ENCODE measurements at regions not wholly inside any gene's neighbourhood (a gene's known extent, or its start where the extent isn't known, plus 50 kb on each side); places are given as distances from the start of the nearest gene placed in this dataset.
A peak's percentile ranks its signal among the peaks of the same experiment; 100 is the strongest.

DNA sequence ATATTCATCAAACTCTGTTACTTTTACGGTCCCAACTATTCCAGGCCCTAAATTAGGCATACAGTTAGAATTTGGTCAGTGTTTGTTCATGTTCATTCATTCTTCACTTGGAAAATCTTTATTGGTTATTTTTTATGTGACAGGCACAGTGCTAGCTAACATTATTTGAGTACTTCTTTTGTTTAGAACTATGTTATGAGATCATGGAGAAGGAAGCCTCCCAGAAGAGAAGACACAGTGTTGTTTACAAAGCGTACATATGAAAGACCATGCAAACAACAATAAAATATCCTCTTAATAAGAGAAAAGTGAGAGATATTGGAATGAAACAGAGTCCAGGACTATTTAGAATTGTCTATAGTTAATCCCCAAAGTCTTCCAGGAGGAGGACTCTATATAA is 399.2 kb downstream of the LRIG3 start:
- no peak for DNase-seq (ENCODE audit: extremely low spot score)
- Histone ChIP-seq H3K4me1 (ENCODE audit: insufficient read depth) (no peaks in the 10 kb centered on the region), H3K36me3 (ENCODE audit: insufficient read depth) (no peaks in the 10 kb centered on the region), H3K27ac (ENCODE audit: low read depth) (no peak overlapping the region), H3K4me3 (ENCODE audit: low read depth, low read length) (no peak overlapping the region)
- WGBS: 93% methylated on average over 2 of the region's 2 CpGs

DNA sequence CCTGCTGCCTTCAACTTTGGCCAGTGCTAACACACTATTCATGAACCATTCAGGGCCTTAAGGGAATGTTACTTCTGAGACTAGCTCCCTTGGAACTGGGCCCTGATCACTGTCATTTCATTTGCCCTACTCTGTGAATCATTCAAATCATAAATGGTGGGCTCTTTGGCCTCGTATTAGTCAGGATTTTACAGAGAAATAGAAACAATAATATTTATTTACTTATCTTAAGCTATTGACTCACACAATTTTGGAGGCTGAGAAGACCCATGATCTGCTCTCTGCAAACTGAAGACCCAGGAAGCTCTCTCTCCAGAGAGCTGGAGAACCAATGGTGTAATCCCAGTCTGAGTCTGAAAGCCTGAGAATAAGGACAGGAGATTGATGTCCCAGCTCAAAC is 398.5 kb downstream of the LRIG3 start:
- H3K4me3 ChIP-seq (ENCODE audit: low read depth, low read length): no peak overlapping the region
- no peaks in the 10 kb centered on the region for H3K36me3 ChIP-seq (ENCODE audit: insufficient read depth)
- no peak overlapping the region for H3K27ac ChIP-seq (ENCODE audit: low read depth)
- H3K4me1 ChIP-seq (ENCODE audit: insufficient read depth): no peaks in the 10 kb centered on the region
- 75% methylated on average over 1 of the region's 1 CpG for WGBS
- no peak for DNase-seq (ENCODE audit: extremely low spot score)

DNA sequence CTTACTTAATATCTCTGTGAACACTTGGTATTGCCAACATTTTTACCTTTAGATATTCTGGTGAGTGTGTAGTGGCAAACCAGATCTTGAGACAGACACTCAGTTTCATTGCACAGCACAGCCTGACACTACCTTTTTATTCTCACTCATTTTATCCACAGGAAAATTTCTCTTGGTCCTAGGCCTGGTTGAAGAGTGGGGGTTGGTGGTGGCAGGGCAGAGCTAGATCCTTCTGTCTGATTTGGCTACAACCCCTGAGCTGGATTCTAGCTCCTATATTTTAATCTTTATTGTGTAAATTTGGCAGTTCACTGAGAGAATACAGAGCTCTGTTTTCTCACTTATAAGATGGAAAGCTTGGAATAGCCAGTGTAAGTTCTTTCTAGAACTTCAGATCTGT is 396.9 kb downstream of the LRIG3 start:
- Histone ChIP-seq H3K36me3 (ENCODE audit: insufficient read depth) (no peaks in the 10 kb centered on the region), H3K4me1 (ENCODE audit: insufficient read depth) (no peaks in the 10 kb centered on the region), H3K4me3 (ENCODE audit: low read depth, low read length) (no peak overlapping the region), H3K27ac (ENCODE audit: low read depth) (no peak overlapping the region)
- no peak for DNase-seq (ENCODE audit: extremely low spot score)

DNA sequence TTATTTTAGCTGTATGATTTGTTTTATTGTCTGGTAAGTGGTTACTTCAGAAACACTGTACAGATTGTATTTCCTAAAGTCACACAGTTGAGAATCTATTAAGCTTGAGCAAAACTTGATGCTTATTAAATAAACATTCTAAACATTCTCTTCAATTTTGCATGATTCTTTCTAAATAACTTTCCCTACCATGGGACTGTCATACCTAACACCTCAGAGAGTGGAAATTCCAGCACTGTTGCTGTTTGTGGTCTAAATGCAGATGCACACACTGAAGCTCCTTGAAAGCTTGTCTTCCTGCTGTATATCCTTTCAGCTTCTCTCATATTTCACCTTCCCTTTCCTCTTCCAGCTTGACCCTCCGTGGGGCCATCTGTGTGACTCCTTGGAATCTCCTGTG is 392.0 kb downstream of the LRIG3 start:
- no peak overlapping the region for H3K27ac ChIP-seq (ENCODE audit: low read depth)

DNA sequence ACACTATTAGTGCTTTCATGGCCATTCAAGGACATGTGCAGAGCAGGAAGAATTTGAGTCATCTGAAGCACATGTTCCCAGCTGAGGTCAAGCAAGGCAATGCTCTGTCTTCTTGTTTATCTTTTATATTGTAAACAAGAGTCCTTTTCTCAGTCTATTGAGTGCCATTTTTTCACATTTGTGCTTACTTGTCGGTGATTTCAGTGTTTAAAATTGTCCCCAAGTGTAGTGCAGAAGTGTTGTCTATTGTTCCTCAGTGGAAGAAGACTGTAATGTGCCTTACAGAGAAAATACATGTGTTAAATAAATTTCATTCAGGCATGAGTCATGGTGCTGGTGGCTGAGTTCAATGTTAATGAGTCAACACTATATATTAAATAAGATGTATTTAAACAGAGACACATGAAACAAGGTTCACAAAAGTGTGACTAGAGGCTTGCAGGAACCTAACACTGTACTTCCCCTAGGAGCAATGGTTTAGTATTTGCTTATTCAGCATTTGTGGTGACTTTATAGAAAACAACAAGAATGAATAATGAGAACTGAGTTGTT is 391.1 kb downstream of the LRIG3 start:
- Histone ChIP-seq H3K36me3 (ENCODE audit: insufficient read depth) (no peaks in the 10 kb centered on the region), H3K4me3 (ENCODE audit: low read depth, low read length) (no peak overlapping the region), H3K27ac (ENCODE audit: low read depth) (no peak overlapping the region), H3K4me1 (ENCODE audit: insufficient read depth) (no peaks in the 10 kb centered on the region)
- 36% methylated on average over 1 of the region's 1 CpG for WGBS
- no peak for DNase-seq (ENCODE audit: extremely low spot score)

More for the DNA sequence above, 392.0 kb downstream of the LRIG3 start:
- H3K4me3 ChIP-seq (ENCODE audit: low read depth, low read length): no peak overlapping the region
- DNase-seq (ENCODE audit: extremely low spot score): no peak
- WGBS: 0% methylated on average over 1 of the region's 1 CpG
- no peaks in the 10 kb centered on the region for H3K4me1 ChIP-seq (ENCODE audit: insufficient read depth)
- H3K36me3 ChIP-seq (ENCODE audit: insufficient read depth): no peaks in the 10 kb centered on the region

DNA sequence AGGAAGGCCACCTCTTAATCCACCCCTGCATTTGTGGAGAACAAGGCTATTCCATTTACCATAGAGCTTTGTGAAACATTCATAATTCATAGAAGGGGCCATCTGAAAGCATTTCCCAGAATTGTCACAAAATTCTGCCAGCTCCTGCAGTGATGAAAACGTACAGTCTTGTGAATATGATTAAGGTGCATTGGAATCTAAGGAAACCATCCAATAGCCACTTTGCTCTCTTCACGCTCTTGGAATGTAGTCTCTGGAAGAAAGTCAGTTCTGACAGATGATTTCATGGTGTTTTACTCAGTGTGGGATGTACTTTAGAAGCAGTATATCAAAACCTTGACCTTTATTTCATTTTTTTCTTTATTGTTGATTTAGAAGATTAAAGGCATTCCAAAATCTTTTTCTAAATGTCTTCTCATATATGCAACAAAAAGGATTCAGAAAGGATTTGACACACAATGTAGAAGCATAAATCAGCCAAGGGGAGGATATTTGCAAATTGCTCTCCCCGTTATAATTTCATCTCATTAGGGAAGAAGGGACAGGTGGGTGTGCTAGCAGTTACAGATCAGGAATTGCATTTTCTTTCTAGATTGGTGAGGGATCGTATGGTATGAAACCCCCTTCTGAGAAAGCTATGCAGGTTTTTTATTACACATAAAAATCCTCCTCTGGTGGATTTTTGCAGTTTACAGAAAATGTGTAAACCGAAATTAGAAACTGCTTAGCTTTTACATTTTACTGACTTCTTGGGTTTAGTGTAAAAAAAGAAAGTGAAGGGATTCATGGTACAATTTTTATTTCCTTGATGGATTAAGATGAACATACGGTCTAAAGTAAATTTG is 390.2 kb downstream of the LRIG3 start:
- peak; percentile 15 for DNase-seq (ENCODE audit: extremely low spot score)

DNA sequence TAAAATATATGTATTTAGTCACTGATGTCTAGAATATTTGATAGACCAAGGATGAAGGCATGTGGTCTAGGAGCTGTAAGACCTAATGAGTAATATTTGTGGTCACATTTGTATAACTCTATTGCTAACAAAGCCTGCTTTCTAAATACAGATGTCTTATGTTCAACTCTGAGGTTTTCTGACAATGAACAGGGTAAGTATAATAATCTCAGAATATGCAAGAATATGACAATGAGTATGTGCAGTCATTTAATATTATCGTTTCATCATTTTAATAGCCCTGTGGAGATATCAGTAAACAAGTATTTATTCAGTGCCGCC is 389.6 kb downstream of the LRIG3 start:
- no peak for DNase-seq (ENCODE audit: extremely low spot score)
- H3K27ac ChIP-seq (ENCODE audit: low read depth): no peak overlapping the region
- 65% methylated on average over 2 of the region's 2 CpGs for WGBS

More for the DNA sequence above, 390.2 kb downstream of the LRIG3 start:
- Histone ChIP-seq H3K36me3 (ENCODE audit: insufficient read depth) (no peaks in the 10 kb centered on the region), H3K27ac (ENCODE audit: low read depth) (no peak overlapping the region), H3K4me3 (ENCODE audit: low read depth, low read length) (no peak overlapping the region), H3K4me1 (ENCODE audit: insufficient read depth) (no peaks in the 10 kb centered on the region)
- 39% methylated on average over 6 of the region's 6 CpGs for WGBS

DNA sequence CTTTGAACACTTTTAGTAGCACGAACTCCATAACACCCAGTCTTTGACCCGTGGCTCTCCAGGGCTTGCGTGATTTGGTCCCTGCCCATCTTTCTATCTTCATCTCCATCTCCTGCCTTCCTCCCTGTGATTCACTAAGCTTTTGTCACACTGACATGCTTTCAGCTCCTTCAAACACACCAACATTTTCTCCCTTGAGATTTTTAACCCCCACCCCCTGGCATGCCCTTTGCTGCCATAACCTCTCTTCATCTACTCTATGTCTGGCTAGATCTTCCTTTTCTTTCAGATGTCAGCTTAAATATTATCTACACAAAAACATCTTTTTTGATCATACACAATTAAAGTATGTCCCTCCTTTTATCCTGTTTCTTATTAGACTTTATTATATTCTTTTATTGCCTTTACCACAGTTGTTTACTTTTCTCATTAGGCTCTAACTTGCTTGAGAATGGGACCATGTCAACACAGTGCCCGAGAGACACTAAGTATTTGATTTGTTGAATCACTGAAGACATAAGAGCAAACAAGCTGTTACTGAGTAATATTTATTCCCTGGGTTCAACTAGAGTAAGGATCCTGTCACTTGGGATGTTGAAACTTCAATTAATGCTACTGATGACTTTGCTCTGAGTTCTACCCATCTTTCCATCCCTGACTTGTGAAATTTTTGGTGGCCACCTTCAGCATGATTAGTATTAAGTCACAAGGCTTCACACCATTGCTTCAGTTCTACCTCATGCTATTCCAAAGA is 387.3 kb downstream of the LRIG3 start:
- Histone ChIP-seq H3K27ac (ENCODE audit: low read depth) (no peak overlapping the region), H3K36me3 (ENCODE audit: insufficient read depth) (no peaks in the 10 kb centered on the region), H3K4me1 (ENCODE audit: insufficient read depth) (no peaks in the 10 kb centered on the region), H3K4me3 (ENCODE audit: low read depth, low read length) (no peak overlapping the region)
- no peak for DNase-seq (ENCODE audit: extremely low spot score)
- 90% methylated on average over 4 of the region's 4 CpGs for WGBS

More for the DNA sequence above, 389.6 kb downstream of the LRIG3 start:
- Histone ChIP-seq H3K4me3 (ENCODE audit: low read depth, low read length) (no peak overlapping the region), H3K36me3 (ENCODE audit: insufficient read depth) (no peaks in the 10 kb centered on the region), H3K4me1 (ENCODE audit: insufficient read depth) (no peaks in the 10 kb centered on the region)

DNA sequence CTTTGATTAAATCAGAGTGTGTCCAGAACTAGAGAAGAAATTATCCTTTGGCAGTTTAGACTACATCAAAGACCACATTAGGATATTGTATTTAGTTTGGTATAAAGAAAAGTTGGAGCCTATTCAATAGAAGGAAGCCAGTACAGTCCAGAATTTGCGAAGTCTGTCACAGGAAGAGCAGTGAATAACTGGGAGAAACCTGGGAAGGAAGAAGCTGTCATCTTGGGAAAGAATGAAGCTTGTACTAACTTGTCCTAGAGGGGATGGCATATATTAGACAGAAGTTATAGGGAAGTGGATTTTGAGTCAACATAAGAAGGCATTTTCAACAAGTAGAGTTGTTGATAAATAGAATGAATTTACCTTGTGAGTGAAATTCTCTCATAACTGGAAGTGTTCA is 386.7 kb downstream of the LRIG3 start:
- H3K27ac ChIP-seq (ENCODE audit: low read depth): no peak overlapping the region
- DNase-seq (ENCODE audit: extremely low spot score): no peak
- WGBS: 76% methylated on average over 1 of the region's 1 CpG
- H3K36me3 ChIP-seq (ENCODE audit: insufficient read depth): no peaks in the 10 kb centered on the region
- H3K4me3 ChIP-seq (ENCODE audit: low read depth, low read length): no peak overlapping the region
- H3K4me1 ChIP-seq (ENCODE audit: insufficient read depth): no peaks in the 10 kb centered on the region

DNA sequence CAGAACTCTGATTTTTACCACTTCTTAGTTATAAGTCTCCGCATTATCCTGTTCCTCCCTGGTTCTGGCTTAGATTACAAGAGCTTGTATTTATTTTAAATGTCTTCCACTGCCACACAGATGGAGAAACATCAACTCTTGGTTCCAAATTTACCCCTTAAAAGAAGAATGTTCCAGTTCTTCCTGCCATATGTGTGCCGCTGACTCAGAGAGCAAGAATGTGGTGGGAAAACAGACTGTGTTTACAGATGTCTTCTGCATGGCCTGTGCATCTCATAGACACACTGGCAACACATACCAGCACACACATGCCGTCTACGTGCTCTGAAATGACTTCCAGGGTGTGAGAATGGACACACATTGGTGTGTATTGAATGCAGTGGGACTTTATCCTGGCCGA is 383.0 kb downstream of the LRIG3 start:
- no peaks in the 10 kb centered on the region for H3K36me3 ChIP-seq (ENCODE audit: insufficient read depth)
- no peaks in the 10 kb centered on the region for H3K4me1 ChIP-seq (ENCODE audit: insufficient read depth)
- H3K4me3 ChIP-seq (ENCODE audit: low read depth, low read length): no peak overlapping the region
- DNase-seq (ENCODE audit: extremely low spot score): no peak
- H3K27ac ChIP-seq (ENCODE audit: low read depth): no peak overlapping the region
- WGBS: 68% methylated on average over 5 of the region's 5 CpGs

DNA sequence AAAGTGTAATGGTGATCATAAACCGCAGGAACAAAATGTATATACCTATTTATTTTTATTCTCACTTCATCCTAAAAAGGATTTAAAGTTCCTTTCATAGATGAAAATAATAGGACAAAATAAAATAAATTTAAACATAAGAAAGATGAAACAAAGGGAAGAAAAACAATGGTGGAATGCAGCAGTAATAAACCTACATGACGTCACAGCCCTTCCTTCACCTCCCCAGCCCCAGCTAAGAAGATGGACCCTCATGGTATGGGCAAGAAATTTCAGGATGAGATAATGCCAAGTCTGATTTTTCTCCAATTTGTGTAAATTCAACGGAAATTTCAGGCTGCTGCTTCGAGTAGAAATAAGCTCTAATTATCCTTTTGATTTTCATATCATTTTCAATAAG is 381.0 kb downstream of the LRIG3 start:
- no peak overlapping the region for H3K27ac ChIP-seq (ENCODE audit: low read depth)
- WGBS: 91% methylated on average over 4 of the region's 4 CpGs
- H3K4me1 ChIP-seq (ENCODE audit: insufficient read depth): no peaks in the 10 kb centered on the region
- H3K4me3 ChIP-seq (ENCODE audit: low read depth, low read length): no peak overlapping the region
- no peaks in the 10 kb centered on the region for H3K36me3 ChIP-seq (ENCODE audit: insufficient read depth)
- DNase-seq (ENCODE audit: extremely low spot score): no peak

DNA sequence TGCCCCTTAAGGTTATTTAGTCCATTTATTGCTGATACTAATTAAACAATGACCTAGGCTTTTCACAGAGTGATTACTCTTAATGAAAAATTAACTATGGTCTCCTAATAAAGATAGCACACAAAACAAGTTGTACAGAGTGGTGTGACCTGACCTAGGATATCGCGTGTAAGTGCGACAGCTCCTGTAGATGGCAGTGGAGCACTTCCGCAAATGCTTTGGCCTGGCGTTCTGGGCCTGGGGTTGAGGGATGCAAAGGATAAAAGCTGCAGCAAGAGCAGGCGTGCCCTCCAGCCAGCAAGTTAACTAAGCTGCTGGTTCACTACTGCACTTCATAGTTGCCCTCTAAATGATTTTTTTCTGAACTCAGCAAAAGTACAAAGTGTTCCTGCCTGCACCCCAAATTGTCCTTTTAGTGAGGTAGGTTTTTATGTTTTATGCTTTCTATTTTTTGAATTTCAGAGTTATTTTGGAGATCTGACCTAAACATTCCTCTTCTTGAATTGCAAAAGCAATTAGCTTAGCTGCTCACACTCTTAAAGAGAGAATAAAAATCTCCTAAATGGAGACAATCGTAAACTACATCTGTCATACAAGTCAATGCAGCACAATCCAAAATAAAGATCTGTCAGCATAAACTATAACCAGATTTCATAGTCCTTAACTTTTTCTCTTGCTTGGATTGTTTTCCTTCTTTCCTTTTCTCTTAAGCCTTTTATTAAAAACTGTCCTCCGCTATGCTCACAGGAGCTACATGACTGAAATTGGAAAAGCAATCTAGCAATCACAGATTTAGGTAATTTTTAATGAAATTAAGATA is 379.6 kb downstream of the LRIG3 start:
- Histone ChIP-seq H3K27ac (ENCODE audit: low read depth) (no peak overlapping the region), H3K36me3 (ENCODE audit: insufficient read depth) (no peaks in the 10 kb centered on the region), H3K4me3 (ENCODE audit: low read depth, low read length) (no peak overlapping the region), H3K4me1 (ENCODE audit: insufficient read depth) (no peaks in the 10 kb centered on the region)
- WGBS: 25% methylated on average over 8 of the region's 8 CpGs
- DNase-seq (ENCODE audit: extremely low spot score): peak; percentile 59

DNA sequence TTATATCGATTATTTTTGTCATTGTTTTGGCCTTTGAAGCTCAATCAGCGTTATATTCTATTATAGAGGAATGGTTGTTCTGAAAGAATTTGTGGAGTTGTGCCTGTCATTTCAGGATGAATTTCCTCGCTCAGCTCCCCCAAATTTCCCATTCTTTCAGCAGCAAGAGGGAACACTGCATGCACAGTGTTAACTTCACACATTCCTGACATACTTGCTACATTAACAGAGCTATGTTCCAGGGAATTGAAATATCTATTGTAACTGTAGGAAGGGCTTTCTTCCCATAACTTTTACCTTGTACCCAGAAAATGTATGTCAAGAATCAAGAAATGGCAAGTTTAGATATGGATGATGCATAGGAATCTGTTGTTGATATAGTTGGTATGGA is 379.0 kb downstream of the LRIG3 start:
- no peak for DNase-seq (ENCODE audit: extremely low spot score)
- Histone ChIP-seq H3K36me3 (ENCODE audit: insufficient read depth) (no peaks in the 10 kb centered on the region), H3K4me1 (ENCODE audit: insufficient read depth) (no peaks in the 10 kb centered on the region), H3K4me3 (ENCODE audit: low read depth, low read length) (no peak overlapping the region), H3K27ac (ENCODE audit: low read depth) (no peak overlapping the region)
- WGBS: 96% methylated on average over 3 of the region's 3 CpGs

All from urinary bladder (tissue), 3 donors.